ENCODE measurements at regions not wholly inside any gene's neighbourhood (a gene's known extent, or its start where the extent isn't known, plus 50 kb on each side); places are given as distances from the start of the nearest gene placed in this dataset.

GRCh38 chr11:15499674-15500073, 385.0 kb downstream of the INSC start:
- H2AFZ ChIP-seq = no peak overlapping the region
- H3K4me2 ChIP-seq = no peak overlapping the region

More at GRCh38 chr11:15499674-15500073, 385.0 kb downstream of the INSC start:
- H3K9me3 Mint-ChIP-seq = no peaks in the 10 kb centered on the region
- Histone ChIP-seq H3F3A (replicated peaks; ENCODE audit: low read depth) (no peaks in the 10 kb centered on the region), H3K79me2 (replicated peaks; ENCODE audit: insufficient read depth) (no peaks in the 10 kb centered on the region), H3K4me3 (no peak overlapping the region), H4K20me1 (replicated peaks; ENCODE audit: insufficient read depth) (no peaks in the 10 kb centered on the region), H3K9me2 (ENCODE audit: insufficient read depth) (no peaks in the 10 kb centered on the region), H3K36me3 (ENCODE audit: insufficient read depth) (no peaks in the 10 kb centered on the region), H3K27ac (ENCODE audit: low read depth) (no peak overlapping the region), H3K4me1 (ENCODE audit: insufficient read depth) (no peaks in the 10 kb centered on the region; the same call in 1 of the 2 replicates), H3K27me3 (ENCODE audit: insufficient read depth) (no peaks in the 10 kb centered on the region)
- TF ChIP-seq ZNF462 (CRISPR knock-in tag; IDR thresholded peaks at IDR 0.05) (no peak), POLR2AphosphoS5 (IDR thresholded peaks at IDR 0.05; ENCODE audit: low read depth) (no peak), ZNF331 (CRISPR knock-in tag; IDR thresholded peaks at IDR 0.05; ENCODE audit: low read depth) (no peak), ETS1 (IDR thresholded peaks at IDR 0.05) (no peak)
- H3K27me3 Mint-ChIP-seq (ENCODE audit: insufficient read depth, low read depth, poor library complexity) = peaks cover 10% of the 10 kb centered on the region
- peaks cover 6% of the 10 kb centered on the region for H3K4me1 Mint-ChIP-seq
- H3K27ac Mint-ChIP-seq = no peak overlapping the region
- DNase-seq (ENCODE audit: low spot score) (no peak), ATAC-seq (no peak)
- no peak overlapping the region for H3K4me3 Mint-ChIP-seq
- no peaks in the 10 kb centered on the region for H3K36me3 Mint-ChIP-seq (ENCODE audit: low read depth)
